ENCODE measurements at regions not wholly inside any gene's neighbourhood (a gene's known extent, or its start where the extent isn't known, plus 50 kb on each side); places are given as distances from the start of the nearest gene placed in this dataset.

GRCh38 chr1:164950541-164950986 is 391.6 kb downstream of the PBX1 start:
- Histone ChIP-seq H3K79me2 (ENCODE audit: control insufficient read depth, insufficient read depth, low read length) (no peaks in the 10 kb centered on the region), H3K4me3 (replicated peaks in 1 of 4; ENCODE audit: control extremely low read depth in 1 of 4, insufficient read depth in 1 of 4, low read depth in 3 of 4, low read length in 4 of 4) (no peak overlapping the region), H4K20me1 (ENCODE audit: control insufficient read depth, extremely low read depth, insufficient read depth, low read length) (no peaks in the 10 kb centered on the region), H3K9ac (ENCODE audit: insufficient read depth, low read length) (no peak overlapping the region), H3K9me3 (ENCODE audit: control insufficient read depth, insufficient read depth, low read depth, low read length) (no peaks in the 10 kb centered on the region), H3K4me1 (ENCODE audit: control insufficient read depth, extremely low read depth, insufficient read depth, low read length) (no peaks in the 10 kb centered on the region), H3K27ac (ENCODE audit: insufficient read depth, low read length) (no peak overlapping the region), H3K27me3 (ENCODE audit: control insufficient read depth, insufficient read depth, low read length) (no peaks in the 10 kb centered on the region), H3K4me2 (ENCODE audit: extremely low read depth, insufficient read depth, low read length) (no peak overlapping the region), H3K36me3 (ENCODE audit: control insufficient read depth, insufficient read depth, low read length) (no peaks in the 10 kb centered on the region), H2AFZ (ENCODE audit: low read length) (no peak overlapping the region)
- no peak for DNase-seq (ENCODE audit: low read depth in 2 of 2)
- TF ChIP-seq EZH2 (IDR thresholded peaks at IDR 0.05; ENCODE audit: low read length, missing control alignments) (no peak), CTCF (conservative IDR thresholded peaks at IDR 0.05 in 1 of 2, IDR thresholded peaks at IDR 0.05 in 1 of 2; ENCODE audit: low read depth in 1 of 2, low read length in 2 of 2) (no peak)

DNA sequence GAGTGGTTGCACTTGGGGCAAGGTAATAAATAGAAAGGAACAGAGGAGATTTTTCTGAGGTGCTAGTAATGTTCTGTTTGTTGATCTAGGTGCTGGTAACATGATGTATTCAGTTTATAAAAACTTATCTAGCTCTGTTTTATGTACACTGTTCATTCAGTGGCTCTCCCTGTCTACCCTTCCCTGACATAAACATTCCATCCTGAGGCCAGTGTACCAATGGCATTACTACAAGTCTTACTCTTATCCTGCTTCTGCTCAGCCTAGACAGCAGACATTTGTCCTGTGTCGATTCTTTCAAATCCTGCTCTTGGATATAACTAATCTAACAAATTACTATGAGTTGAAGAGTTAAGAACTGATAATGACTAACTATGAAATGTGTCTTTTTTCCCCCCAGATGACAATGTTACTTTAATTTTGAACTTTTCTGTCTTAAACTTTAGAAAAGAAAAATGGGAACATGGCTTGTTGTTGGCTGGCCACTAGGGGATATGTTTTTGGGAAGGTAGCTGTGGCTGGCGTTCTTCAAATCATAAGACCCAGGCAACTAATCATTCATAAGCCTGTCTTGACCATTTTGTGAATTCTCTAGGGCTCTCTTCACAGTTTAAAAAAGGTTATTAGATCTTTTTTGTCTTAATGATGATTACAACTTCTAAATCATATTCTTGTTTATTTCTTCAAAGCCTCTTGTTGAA is 390.9 kb downstream of the PBX1 start:
- Histone ChIP-seq H3K27ac (ENCODE audit: insufficient read depth, low read length) (no peak overlapping the region), H3K4me3 (replicated peaks in 1 of 4; ENCODE audit: control extremely low read depth in 1 of 4, insufficient read depth in 1 of 4, low read depth in 3 of 4, low read length in 4 of 4) (no peak overlapping the region), H4K20me1 (ENCODE audit: control insufficient read depth, extremely low read depth, insufficient read depth, low read length) (no peaks in the 10 kb centered on the region), H3K27me3 (ENCODE audit: control insufficient read depth, insufficient read depth, low read length) (no peaks in the 10 kb centered on the region), H3K79me2 (ENCODE audit: control insufficient read depth, insufficient read depth, low read length) (no peaks in the 10 kb centered on the region), H3K36me3 (ENCODE audit: control insufficient read depth, insufficient read depth, low read length) (no peaks in the 10 kb centered on the region), H3K4me2 (ENCODE audit: extremely low read depth, insufficient read depth, low read length) (no peak overlapping the region), H3K9me3 (ENCODE audit: control insufficient read depth, insufficient read depth, low read depth, low read length) (no peaks in the 10 kb centered on the region), H3K9ac (ENCODE audit: insufficient read depth, low read length) (no peak overlapping the region), H2AFZ (ENCODE audit: low read length) (no peak overlapping the region), H3K4me1 (ENCODE audit: control insufficient read depth, extremely low read depth, insufficient read depth, low read length) (no peaks in the 10 kb centered on the region)
- no peak for DNase-seq (ENCODE audit: low read depth in 2 of 2)
- TF ChIP-seq CTCF (conservative IDR thresholded peaks at IDR 0.05 in 1 of 2, IDR thresholded peaks at IDR 0.05 in 1 of 2; ENCODE audit: low read depth in 1 of 2, low read length in 2 of 2) (no peak), EZH2 (IDR thresholded peaks at IDR 0.05; ENCODE audit: low read length, missing control alignments) (no peak)

DNA sequence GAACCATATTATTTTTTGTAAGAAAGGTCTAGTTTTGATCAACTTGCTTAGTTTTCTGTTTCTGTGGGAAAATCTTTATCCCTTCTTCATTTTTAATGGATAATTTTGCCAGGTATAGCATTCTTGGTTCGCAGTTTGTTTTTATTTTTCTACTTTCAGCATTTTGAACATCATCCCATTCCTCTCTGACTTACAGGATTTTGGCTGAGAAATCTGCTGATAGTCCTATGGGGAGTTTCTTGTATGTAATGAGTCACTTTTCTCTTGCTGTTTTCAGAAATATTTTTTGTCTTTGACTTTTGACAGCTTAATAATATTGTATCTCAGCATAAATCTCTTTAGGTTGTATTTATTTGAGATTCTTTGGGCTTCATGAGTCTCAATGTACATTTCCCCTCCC is 389.1 kb downstream of the PBX1 start:
- no peak for TF ChIP-seq EZH2 (IDR thresholded peaks at IDR 0.05; ENCODE audit: low read length, missing control alignments)
- TF ChIP-seq CTCF (conservative IDR thresholded peaks at IDR 0.05 in 1 of 2, IDR thresholded peaks at IDR 0.05 in 1 of 2; ENCODE audit: low read depth in 1 of 2, low read length in 2 of 2): no peak

More for the DNA sequence above, 389.1 kb downstream of the PBX1 start:
- no peak overlapping the region for H3K4me2 ChIP-seq (ENCODE audit: extremely low read depth, insufficient read depth, low read length)
- no peak overlapping the region for H3K27ac ChIP-seq (ENCODE audit: insufficient read depth, low read length)
- H3K27me3 ChIP-seq (ENCODE audit: control insufficient read depth, insufficient read depth, low read length): no peaks in the 10 kb centered on the region
- no peaks in the 10 kb centered on the region for H3K79me2 ChIP-seq (ENCODE audit: control insufficient read depth, insufficient read depth, low read length)
- H3K4me1 ChIP-seq (ENCODE audit: control insufficient read depth, extremely low read depth, insufficient read depth, low read length): no peaks in the 10 kb centered on the region
- DNase-seq (ENCODE audit: low read depth in 2 of 2): no peak
- H3K36me3 ChIP-seq (ENCODE audit: control insufficient read depth, insufficient read depth, low read length): no peaks in the 10 kb centered on the region
- no peaks in the 10 kb centered on the region for H3K9me3 ChIP-seq (ENCODE audit: control insufficient read depth, insufficient read depth, low read depth, low read length)
- no peaks in the 10 kb centered on the region for H4K20me1 ChIP-seq (ENCODE audit: control insufficient read depth, extremely low read depth, insufficient read depth, low read length)
- no peak overlapping the region for H3K9ac ChIP-seq (ENCODE audit: insufficient read depth, low read length)
- no peak overlapping the region for H3K4me3 ChIP-seq (replicated peaks in 1 of 4; ENCODE audit: control extremely low read depth in 1 of 4, insufficient read depth in 1 of 4, low read depth in 3 of 4, low read length in 4 of 4)
- no peak overlapping the region for H2AFZ ChIP-seq (ENCODE audit: low read length)
